ENCODE measurements at regions not wholly inside any gene's neighbourhood (a gene's known extent, or its start where the extent isn't known, plus 50 kb on each side); places are given as distances from the start of the nearest gene placed in this dataset.

DNA sequence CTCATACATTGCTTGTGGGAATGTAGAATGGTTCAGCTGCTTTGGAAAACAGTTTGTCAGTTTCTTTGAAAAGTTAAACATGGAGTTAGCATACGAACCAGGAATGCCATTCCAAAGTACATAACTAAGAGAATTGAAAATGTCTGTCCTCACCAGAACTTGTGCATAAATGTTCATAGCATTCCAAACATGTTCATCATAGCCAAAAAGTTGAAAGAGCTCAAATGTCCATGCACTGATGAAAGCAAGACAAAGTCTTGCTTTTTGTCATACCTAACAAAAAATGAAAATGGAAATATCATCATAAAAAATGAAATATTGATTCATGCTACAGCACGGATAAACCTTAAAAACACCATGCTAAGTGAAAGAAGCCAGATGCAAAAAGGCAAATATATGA lies 408.8 kb upstream of the UBE2E3 start:
- no peak overlapping the region for H3K27ac Mint-ChIP-seq

DNA sequence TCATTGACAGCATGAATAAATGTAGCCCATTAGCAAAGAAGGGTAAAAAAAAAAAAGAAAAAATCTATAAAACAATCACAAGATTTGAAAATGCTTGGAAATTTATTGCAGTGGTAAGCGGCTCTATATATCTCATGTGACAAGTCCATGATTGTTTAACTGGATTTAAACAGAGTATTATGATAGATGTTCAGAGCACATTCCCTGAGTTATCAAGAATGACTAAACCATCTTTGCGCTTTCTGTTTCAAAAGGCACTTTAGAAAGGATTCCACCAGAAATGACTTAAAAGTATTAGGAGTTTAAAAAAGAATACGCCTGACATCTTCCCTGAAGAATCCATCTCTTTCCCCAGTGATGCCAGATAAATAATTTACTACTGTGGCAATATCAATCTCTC lies 409.5 kb upstream of the UBE2E3 start:
- Mint-ChIP-seq H3K27ac (no peak overlapping the region), H3K4me1 (ENCODE audit: low read depth) (peaks cover 7% of the 10 kb centered on the region)

More for the DNA sequence above, 408.8 kb upstream of the UBE2E3 start:
- H3K27me3 Mint-ChIP-seq: no peaks in the 10 kb centered on the region
- H3K36me3 Mint-ChIP-seq (ENCODE audit: insufficient read depth): no peaks in the 10 kb centered on the region
- peaks cover 2% of the 10 kb centered on the region for H3K9me3 Mint-ChIP-seq (ENCODE audit: low read depth)
- H3K4me3 Mint-ChIP-seq (ENCODE audit: low read depth): no peak overlapping the region
- peaks cover 7% of the 10 kb centered on the region for H3K4me1 Mint-ChIP-seq (ENCODE audit: low read depth)
- TF ChIP-seq, protein P1, sequence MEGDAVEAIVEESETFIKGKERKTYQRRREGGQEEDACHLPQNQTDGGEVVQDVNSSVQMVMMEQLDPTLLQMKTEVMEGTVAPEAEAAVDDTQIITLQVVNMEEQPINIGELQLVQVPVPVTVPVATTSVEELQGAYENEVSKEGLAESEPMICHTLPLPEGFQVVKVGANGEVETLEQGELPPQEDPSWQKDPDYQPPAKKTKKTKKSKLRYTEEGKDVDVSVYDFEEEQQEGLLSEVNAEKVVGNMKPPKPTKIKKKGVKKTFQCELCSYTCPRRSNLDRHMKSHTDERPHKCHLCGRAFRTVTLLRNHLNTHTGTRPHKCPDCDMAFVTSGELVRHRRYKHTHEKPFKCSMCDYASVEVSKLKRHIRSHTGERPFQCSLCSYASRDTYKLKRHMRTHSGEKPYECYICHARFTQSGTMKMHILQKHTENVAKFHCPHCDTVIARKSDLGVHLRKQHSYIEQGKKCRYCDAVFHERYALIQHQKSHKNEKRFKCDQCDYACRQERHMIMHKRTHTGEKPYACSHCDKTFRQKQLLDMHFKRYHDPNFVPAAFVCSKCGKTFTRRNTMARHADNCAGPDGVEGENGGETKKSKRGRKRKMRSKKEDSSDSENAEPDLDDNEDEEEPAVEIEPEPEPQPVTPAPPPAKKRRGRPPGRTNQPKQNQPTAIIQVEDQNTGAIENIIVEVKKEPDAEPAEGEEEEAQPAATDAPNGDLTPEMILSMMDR (IDR thresholded peaks at IDR 0.05; ENCODE audit: unreplicated experiment): no peak
- no peak for DNase-seq (ENCODE audit: low spot score, unreplicated experiment)

GRCh38 chr2:180564051-180564450 lies 416.4 kb upstream of the UBE2E3 start:
- no peak for DNase-seq (ENCODE audit: low spot score, unreplicated experiment)
- H3K27me3 Mint-ChIP-seq: no peaks in the 10 kb centered on the region
- no peaks in the 10 kb centered on the region for H3K9me3 Mint-ChIP-seq (ENCODE audit: low read depth)
- no peak overlapping the region for H3K27ac Mint-ChIP-seq
- TF ChIP-seq, protein P1 (IDR thresholded peaks at IDR 0.05; ENCODE audit: unreplicated experiment): no peak
- no peak overlapping the region for H3K4me3 Mint-ChIP-seq (ENCODE audit: low read depth)
- H3K36me3 Mint-ChIP-seq (ENCODE audit: insufficient read depth): no peaks in the 10 kb centered on the region
- no peaks in the 10 kb centered on the region for H3K4me1 Mint-ChIP-seq (ENCODE audit: low read depth)

More for the DNA sequence above, 409.5 kb upstream of the UBE2E3 start:
- Mint-ChIP-seq H3K4me3 (ENCODE audit: low read depth) (no peak overlapping the region), H3K27me3 (no peaks in the 10 kb centered on the region), H3K36me3 (ENCODE audit: insufficient read depth) (no peaks in the 10 kb centered on the region), H3K9me3 (ENCODE audit: low read depth) (peaks cover 2% of the 10 kb centered on the region)
- DNase-seq (ENCODE audit: low spot score, unreplicated experiment): no peak
- TF ChIP-seq, protein P1 (IDR thresholded peaks at IDR 0.05; ENCODE audit: unreplicated experiment): no peak

DNA sequence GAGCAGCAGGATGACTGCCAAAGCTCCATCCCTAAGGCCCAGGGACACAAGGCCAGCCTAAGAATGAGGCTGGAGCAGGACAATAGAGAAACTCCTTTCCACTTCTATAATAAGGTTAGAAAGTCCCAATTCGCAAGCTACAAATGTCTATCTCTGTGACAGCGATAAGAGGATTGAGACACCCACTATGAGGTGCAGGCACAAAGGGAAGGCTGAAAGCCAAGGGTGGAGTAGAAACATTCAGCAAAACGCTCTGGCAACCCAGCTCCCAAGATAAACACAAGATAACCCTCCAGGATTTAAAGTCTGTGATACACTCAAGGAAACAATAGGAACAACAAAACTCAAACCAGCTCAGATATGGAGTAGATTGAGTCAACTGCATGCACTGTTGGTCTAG lies 418.0 kb upstream of the UBE2E3 start:
- H3K27me3 Mint-ChIP-seq: no peaks in the 10 kb centered on the region
- H3K4me1 Mint-ChIP-seq (ENCODE audit: low read depth): no peaks in the 10 kb centered on the region
- H3K9me3 Mint-ChIP-seq (ENCODE audit: low read depth): no peaks in the 10 kb centered on the region
- DNase-seq (ENCODE audit: low spot score, unreplicated experiment): no peak
- TF ChIP-seq, protein P1 (IDR thresholded peaks at IDR 0.05; ENCODE audit: unreplicated experiment): no peak
- no peaks in the 10 kb centered on the region for H3K36me3 Mint-ChIP-seq (ENCODE audit: insufficient read depth)
- H3K4me3 Mint-ChIP-seq (ENCODE audit: low read depth): no peak overlapping the region
- H3K27ac Mint-ChIP-seq: no peak overlapping the region

- Mint-ChIP-seq H3K4me3 (ENCODE audit: low read depth) (no peak overlapping the region), H3K36me3 (ENCODE audit: insufficient read depth) (no peaks in the 10 kb centered on the region)
Measured at GRCh38 chr2:180559771-180560170, 420.6 kb upstream of the UBE2E3 start.

More at GRCh38 chr2:180559771-180560170, 420.6 kb upstream of the UBE2E3 start:
- no peaks in the 10 kb centered on the region for H3K4me1 Mint-ChIP-seq (ENCODE audit: low read depth)
- no peaks in the 10 kb centered on the region for H3K27me3 Mint-ChIP-seq
- H3K27ac Mint-ChIP-seq: no peak overlapping the region
- TF ChIP-seq, protein P1 (IDR thresholded peaks at IDR 0.05; ENCODE audit: unreplicated experiment): no peak
- no peaks in the 10 kb centered on the region for H3K9me3 Mint-ChIP-seq (ENCODE audit: low read depth)
- DNase-seq (ENCODE audit: low spot score, unreplicated experiment): no peak

Measured in progenitor cell of endocrine pancreas (in vitro differentiated cells).